PC-9 (cell line): ENCODE measurements at regions not wholly inside any gene's neighbourhood (a gene's known extent, or its start where the extent isn't known, plus 50 kb on each side); places are given as distances from the start of the nearest gene placed in this dataset.

Experiments
- BruUV-seq: library from RNA; stranded (reverse); fragments of 400-500 nt; replicated peaks from 2 replicates; lab custom pipeline; 2021; lab: Mats Ljungman, UMichigan
- CTCF ChIA-PET: fragments of 300-600 bp; sonication (Branson Sonifier 250); formaldehyde crosslinking; loops from one replicate; lab custom pipeline; 2022; ENCODE audit warnings: antibody characterized with exemption; lab: Charles Lee
- POLR2A ChIA-PET: fragments of 300-600 bp; sonication (Branson Sonifier 250); formaldehyde crosslinking; loops from one replicate; lab custom pipeline; 2022; ENCODE audit warnings: antibody characterized with exemption; ENCODE audit not compliant: unreplicated experiment; lab: Charles Lee
- DNase-seq, 2 experiments: peaks; one replicate each; pipeline versions ENCODE4 v3.0.0 to v3.0.0-alpha.2; 2015 to 2022; ENCODE audit warnings: mixed read lengths in 1 of 2
- H2AFZ ChIP-seq: fragments of 200-600 bp; sonication (generic); 2 replicates; pipeline ENCODE4 v1.8.1; 2017; ENCODE audit warnings: antibody characterized with exemption
- H3F3A ChIP-seq: fragments of 200-600 bp; sonication (generic); 2 replicates; pipeline ENCODE4 v1.8.1; 2017; ENCODE audit warnings: antibody characterized with exemption, mild to moderate bottlenecking, low read depth; ENCODE audit not compliant: insufficient read depth
- H3K27ac ChIP-seq: fragments of 200-600 bp; sonication (generic); 2 replicates; pipeline ENCODE4 v1.6.1; 2016; ENCODE audit warnings: mixed run types
- H3K27me3 ChIP-seq: fragments of 200-600 bp; sonication (generic); 2 replicates; pipeline ENCODE4 v1.6.1; 2016; ENCODE audit warnings: low read depth, mixed run types; ENCODE audit not compliant: insufficient read depth
- H3K36me3 ChIP-seq: fragments of 200-600 bp; sonication (generic); 2 replicates; pipeline ENCODE4 v1.6.1; 2016; ENCODE audit warnings: low read depth, mixed run types
- H3K4me1 ChIP-seq: fragments of 200-600 bp; sonication (generic); replicated peaks from 2 replicates; pipeline ENCODE4 v1.6.1; 2016; ENCODE audit warnings: mixed run types; ENCODE audit not compliant: insufficient read depth
- H3K4me2 ChIP-seq: fragments of 200-600 bp; sonication (generic); 2 replicates; pipeline ENCODE4 v1.6.1; 2017; ENCODE audit warnings: mixed run types
- H3K4me3 ChIP-seq: fragments of 200-600 bp; sonication (generic); 2 replicates; pipeline ENCODE4 v1.6.1; 2016; ENCODE audit warnings: mixed run types
- H3K79me2 ChIP-seq: fragments of 200-600 bp; sonication (generic); 2 replicates; pipeline ENCODE4 v1.6.1; 2017; ENCODE audit warnings: low read depth, mixed run types
- H3K9me2 ChIP-seq: fragments of 200-600 bp; sonication (generic); 2 replicates; pipeline ENCODE4 v1.8.1; 2017; ENCODE audit warnings: mild to moderate bottlenecking; ENCODE audit not compliant: insufficient read depth
- H3K9me3 ChIP-seq: fragments of 200-600 bp; sonication (generic); 2 replicates; pipeline ENCODE4 v1.8.1; 2016; ENCODE audit warnings: low read depth; ENCODE audit not compliant: insufficient read depth
- H4K20me1 ChIP-seq: fragments of 200-600 bp; sonication (generic); 2 replicates; pipeline ENCODE4 v1.8.1; 2017; ENCODE audit not compliant: insufficient read depth
- CTCF ChIP-seq: fragments of 200-600 bp; sonication (generic); conservative IDR thresholded peaks from 2 replicates; pipeline ENCODE4 v1.6.1; 2017; ENCODE audit warnings: mixed run types, antibody characterized with exemption, mild to moderate bottlenecking, moderate library complexity
- EZH2 ChIP-seq: fragments of 200-600 bp; sonication (generic); IDR thresholded peaks from 2 replicates; pipeline ENCODE4 v1.8.0; 2017; ENCODE audit warnings: antibody characterized with exemption, low read depth
- intact Hi-C: fragments of 100-400 bp; cut with micrococcal nuclease; formaldehyde crosslinking; loops from one replicate; pipeline ENCODE4 v1.10.0; 2022; ENCODE audit not compliant: unreplicated experiment

- H3K9me3 ChIP-seq: no peaks in the 10 kb centered on the region
- ChIA-PET POLR2A (no interaction called here), CTCF (no interaction called here)
- no peak overlapping the region for H3K27ac ChIP-seq
- H3K4me2 ChIP-seq: no peak overlapping the region
- peaks cover 80% of the 10 kb centered on the region for H3K27me3 ChIP-seq
- intact Hi-C loops: no loop called here
- BruUV-seq: no TSS peak
- no peak for TF ChIP-seq EZH2
- no peak for TF ChIP-seq CTCF
- no peak overlapping the region for H2AFZ ChIP-seq
- H4K20me1 ChIP-seq: no peaks in the 10 kb centered on the region
- H3K4me1 ChIP-seq: no peaks in the 10 kb centered on the region
- H3K36me3 ChIP-seq: no peaks in the 10 kb centered on the region
- peak in 1 of 2 experiments; percentile 10 for DNase-seq
- no peak overlapping the region for H3K4me3 ChIP-seq
- no peaks in the 10 kb centered on the region for H3F3A ChIP-seq
- no peaks in the 10 kb centered on the region for H3K9me2 ChIP-seq
- H3K79me2 ChIP-seq: no peaks in the 10 kb centered on the region
Observed at GRCh38 chr17:73713136-73713535, 68.9 kb upstream of the SDK2 start.

GRCh38 chr17:73715769-73716168 lies 71.5 kb upstream of the SDK2 start:
- H3K36me3 ChIP-seq: no peaks in the 10 kb centered on the region
- BruUV-seq: no TSS peak
- no peak overlapping the region for H3K27ac ChIP-seq
- no peak for DNase-seq
- no peak for TF ChIP-seq CTCF
- TF ChIP-seq EZH2: no peak
- no peak overlapping the region for H3K4me3 ChIP-seq
- H3K9me3 ChIP-seq: no peaks in the 10 kb centered on the region
- no peaks in the 10 kb centered on the region for H4K20me1 ChIP-seq
- no peaks in the 10 kb centered on the region for H3K9me2 ChIP-seq
- no peaks in the 10 kb centered on the region for H3F3A ChIP-seq
- H3K27me3 ChIP-seq: peaks cover 91% of the 10 kb centered on the region
- intact Hi-C loops: no loop called here
- POLR2A ChIA-PET: no interaction called here
- H3K4me1 ChIP-seq: no peaks in the 10 kb centered on the region
- H3K4me2 ChIP-seq: no peak overlapping the region
- H3K79me2 ChIP-seq: no peaks in the 10 kb centered on the region
- H2AFZ ChIP-seq: no peak overlapping the region
- CTCF ChIA-PET: no interaction called here

- BruUV-seq: no TSS peak
- H3K4me3 ChIP-seq: no peak overlapping the region
- H3K4me2 ChIP-seq: no peak overlapping the region
- H3K79me2 ChIP-seq: no peaks in the 10 kb centered on the region
- no peaks in the 10 kb centered on the region for H3K36me3 ChIP-seq
- no peak overlapping the region for H2AFZ ChIP-seq
- no peak for DNase-seq
- no peaks in the 10 kb centered on the region for H3K9me2 ChIP-seq
- TF ChIP-seq EZH2 (no peak), CTCF (no peak)
- no peaks in the 10 kb centered on the region for H4K20me1 ChIP-seq
- H3K4me1 ChIP-seq: no peaks in the 10 kb centered on the region
- H3F3A ChIP-seq: no peaks in the 10 kb centered on the region
- H3K27ac ChIP-seq: no peak overlapping the region
- ChIA-PET POLR2A (no interaction called here), CTCF (no interaction called here)
- no peaks in the 10 kb centered on the region for H3K9me3 ChIP-seq
- intact Hi-C loops: no loop called here
- peaks cover 93% of the 10 kb centered on the region for H3K27me3 ChIP-seq
Observed at GRCh38 chr17:73717690-73718089, 73.4 kb upstream of the SDK2 start.
